NCI-H460 (cell line): ENCODE measurements at regions not wholly inside any gene's neighbourhood (a gene's known extent, or its start where the extent isn't known, plus 50 kb on each side); places are given as distances from the start of the nearest gene placed in this dataset.

ENCODE experiments used
- DNase-seq: peaks from one replicate; pipeline ENCODE4 v3.0.0-alpha.2; 2016; ENCODE audit warnings: low read depth; ENCODE audit errors: extremely low read depth

GRCh38 chr16:63239065-63239570 lies 1202.9 kb upstream of the CDH8 start:
- no peak for DNase-seq

DNA sequence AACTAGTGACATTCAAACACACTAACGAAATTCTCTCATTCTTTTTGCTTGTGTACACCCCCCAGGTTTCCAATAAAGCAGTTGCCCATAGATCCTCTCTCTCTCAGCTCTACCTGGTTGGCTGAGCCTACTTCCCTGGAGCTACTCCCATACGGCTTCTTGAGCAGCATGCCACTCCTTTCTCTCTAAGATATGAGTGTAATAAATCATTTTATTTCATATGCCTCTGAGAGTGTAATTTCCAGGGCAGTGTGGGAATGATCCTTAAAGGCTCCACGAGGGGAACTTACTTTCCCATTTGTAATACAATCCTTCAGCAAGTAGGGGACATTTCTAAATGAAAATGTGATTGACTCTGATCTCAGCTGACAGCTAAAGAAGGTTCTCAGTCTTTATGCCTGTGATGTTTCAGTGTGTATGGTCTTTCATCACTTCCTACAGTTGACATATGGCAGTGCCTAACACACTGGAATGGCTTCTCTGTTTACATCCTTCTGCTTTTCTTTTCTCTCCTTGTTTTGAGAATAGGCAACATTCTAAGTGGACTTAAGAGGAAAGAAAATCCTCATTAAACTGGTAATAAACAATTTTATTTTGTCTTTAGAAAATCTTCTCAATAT lies 1194.3 kb upstream of the CDH8 start:
- no peak for DNase-seq

- DNase-seq: no peak
Observed at GRCh38 chr16:63228259-63228658, 1192.0 kb upstream of the CDH8 start.

- no peak for DNase-seq
Observed at GRCh38 chr16:63223851-63224250, 1187.6 kb upstream of the CDH8 start.

DNA sequence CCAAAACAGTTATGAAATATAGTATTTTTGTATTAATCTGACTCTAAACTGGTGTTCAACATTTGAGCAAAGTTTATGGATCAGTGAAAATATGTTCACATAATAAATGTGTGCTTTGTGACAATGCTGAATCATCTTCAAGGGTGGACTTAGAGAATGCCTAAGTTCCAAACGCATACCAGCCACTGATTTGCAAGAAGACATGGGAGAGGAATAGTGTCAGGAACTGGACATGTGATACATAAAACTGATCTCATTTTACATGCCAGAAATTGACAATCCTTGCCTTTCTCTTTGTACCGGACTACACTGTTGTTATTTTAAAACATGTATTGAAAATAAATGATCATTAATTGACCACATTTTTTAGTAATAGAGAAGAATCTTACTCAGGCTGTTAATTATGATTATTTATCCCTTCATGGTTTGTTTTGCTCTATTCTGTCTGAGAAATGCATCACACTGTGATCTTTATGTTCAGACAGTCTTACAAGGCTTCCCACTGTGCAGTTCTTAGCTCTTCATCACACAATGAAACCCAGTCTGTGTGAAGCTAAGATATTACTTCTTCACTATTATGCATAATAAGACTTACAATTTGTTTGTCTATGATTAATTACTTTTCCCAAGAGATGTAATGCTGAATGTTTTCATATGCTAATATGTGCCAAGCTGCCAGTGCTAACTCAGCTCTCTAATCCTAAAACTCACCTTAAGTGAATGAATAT lies 1180.6 kb upstream of the CDH8 start:
- no peak for DNase-seq

GRCh38 chr16:63201851-63202250 lies 1165.6 kb upstream of the CDH8 start:
- no peak for DNase-seq

DNA sequence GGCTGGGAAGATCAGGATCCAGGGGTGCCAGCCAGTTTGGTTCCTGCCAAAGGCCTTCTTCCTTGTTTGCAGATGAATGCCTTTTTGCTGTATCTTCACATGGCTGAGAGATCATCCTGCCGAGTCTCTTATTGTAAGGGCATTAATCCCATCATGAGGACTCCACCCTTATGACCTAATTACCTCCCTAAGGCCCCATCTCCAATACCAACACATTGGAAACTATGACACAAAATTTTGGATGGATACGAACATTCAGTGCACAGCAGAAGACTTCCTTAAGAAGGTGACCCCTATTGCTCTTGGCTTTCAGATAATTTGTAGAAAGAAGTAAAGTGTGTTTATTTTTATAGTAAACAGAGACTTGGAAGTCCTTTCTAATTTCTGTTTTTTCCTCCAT lies 1164.7 kb upstream of the CDH8 start:
- no peak for DNase-seq

- no peak for DNase-seq
Observed at GRCh38 chr16:63195336-63195735, 1159.1 kb upstream of the CDH8 start.

DNA sequence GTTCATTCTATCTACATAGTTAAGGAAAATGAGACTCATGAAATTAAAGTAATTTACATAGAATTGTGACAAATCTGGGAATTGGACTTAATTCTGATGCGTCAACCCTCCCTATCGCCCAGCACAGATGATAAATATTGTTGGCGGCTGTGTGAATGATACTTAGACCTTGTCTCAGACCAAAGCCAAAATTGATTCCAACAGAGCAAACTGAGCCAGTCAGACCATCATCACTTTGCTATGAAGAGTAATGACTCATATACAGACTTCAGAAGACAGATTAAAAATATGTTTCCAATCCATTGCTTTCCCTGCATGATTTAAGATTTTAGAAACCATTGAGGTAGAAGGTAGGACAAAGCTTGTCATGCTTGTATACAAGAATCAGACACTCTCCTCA lies 1156.7 kb upstream of the CDH8 start:
- no peak for DNase-seq

GRCh38 chr16:63188086-63188771 lies 1152.0 kb upstream of the CDH8 start:
- no peak for DNase-seq

DNA sequence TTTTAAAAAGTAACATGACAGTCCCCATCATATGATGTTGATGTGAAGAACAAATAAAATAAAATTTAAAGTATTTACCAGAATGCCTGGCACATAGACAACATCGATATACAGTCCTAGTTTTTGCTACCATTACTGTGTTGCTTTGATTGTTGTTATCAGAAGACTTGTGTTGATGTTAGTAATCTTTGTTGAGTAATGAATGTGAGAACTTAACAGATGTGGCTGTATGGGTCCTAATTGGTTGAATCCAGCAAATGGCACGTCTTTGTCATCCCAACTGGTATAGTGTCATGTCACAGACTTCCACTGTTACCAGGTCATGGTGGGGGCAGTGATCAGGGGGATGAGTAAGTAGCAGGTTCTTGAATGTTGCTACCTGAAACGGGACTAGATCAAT lies 1151.4 kb upstream of the CDH8 start:
- no peak for DNase-seq

DNA sequence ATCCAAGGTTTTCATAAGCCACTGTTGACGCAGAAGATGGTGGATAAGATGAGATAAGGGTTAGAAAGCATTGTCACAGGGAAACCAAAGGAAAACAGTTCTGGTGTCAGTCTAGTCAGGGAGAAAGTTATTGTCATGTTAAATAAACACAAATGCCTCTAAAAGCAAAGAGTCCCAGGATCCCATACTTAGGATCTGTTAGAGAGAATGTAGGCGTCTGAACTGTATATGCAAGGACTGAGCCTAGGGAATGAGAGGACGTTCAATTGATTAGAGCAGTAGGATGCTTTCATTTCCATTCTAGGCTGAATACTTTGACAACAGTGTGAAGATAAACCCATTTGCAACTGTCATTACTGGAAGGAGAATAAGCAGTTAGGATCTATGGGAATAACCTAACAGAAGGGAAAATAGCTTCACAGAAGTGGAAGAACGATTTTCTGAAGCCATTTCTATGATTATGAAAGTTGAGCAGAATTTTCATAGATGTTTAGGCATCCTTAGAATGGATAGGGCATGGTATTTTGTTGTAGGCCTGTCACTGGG lies 1149.1 kb upstream of the CDH8 start:
- no peak for DNase-seq

DNA sequence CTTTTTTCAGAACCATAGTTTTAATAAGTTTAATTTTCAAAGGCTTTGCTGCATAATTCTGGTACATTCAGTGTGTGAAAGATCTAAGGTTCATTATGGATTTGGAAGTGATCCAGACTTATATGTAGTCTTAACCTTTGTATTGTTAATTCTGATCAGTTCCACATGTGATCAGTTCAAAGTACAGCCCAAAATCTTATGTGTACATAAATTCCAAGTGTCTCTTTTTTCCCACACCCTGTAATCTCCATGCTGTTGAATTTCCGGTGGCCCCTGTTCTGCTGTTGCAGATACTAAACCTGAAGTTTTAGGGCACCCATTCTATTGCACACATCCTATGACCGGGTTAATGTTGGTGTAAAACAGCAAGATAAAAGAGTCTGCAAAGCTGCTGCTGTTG lies 1147.5 kb upstream of the CDH8 start:
- DNase-seq: no peak

GRCh38 chr16:63175313-63175712 lies 1139.1 kb upstream of the CDH8 start:
- no peak for DNase-seq

DNA sequence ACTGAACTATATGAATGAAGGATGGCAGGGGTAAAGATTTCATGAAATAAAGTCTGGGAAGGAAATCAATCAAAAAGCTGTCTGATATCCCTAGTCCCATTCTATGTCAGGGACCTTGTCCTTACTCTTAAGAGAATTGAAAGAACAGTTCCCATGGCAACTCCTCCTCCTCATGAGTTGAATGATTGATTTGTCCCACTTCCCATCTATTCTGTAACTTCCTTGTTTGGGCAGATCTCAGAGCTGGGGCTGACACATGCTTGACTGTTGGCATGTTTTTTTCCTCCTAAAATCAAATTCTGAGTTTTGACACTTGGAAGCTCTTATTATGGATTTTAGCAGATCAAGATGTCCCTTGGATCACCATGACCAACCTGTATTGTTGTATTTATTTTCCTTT lies 1138.6 kb upstream of the CDH8 start:
- DNase-seq: no peak

DNA sequence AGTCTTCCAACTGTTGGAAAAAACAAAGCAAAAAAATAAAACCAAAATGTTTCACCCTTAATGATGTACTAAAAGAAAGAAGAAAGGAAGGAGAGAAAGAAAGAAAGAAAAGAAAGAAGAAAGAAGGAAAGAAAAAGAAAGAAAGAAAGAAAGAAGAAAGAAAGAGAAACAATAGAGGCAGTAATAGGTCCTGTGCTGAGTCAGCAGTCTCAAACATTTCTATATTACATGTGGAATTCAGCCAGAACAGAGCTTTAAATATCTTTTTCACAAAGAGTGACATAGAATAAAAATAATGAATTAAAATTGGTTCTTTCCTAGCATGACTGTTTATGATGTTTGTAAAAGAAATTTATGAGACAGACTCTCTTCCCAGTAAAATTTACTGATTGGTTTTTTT lies 1135.3 kb upstream of the CDH8 start:
- DNase-seq: no peak

- no peak for DNase-seq
Observed at GRCh38 chr16:63169100-63169499, 1132.9 kb upstream of the CDH8 start.

DNA sequence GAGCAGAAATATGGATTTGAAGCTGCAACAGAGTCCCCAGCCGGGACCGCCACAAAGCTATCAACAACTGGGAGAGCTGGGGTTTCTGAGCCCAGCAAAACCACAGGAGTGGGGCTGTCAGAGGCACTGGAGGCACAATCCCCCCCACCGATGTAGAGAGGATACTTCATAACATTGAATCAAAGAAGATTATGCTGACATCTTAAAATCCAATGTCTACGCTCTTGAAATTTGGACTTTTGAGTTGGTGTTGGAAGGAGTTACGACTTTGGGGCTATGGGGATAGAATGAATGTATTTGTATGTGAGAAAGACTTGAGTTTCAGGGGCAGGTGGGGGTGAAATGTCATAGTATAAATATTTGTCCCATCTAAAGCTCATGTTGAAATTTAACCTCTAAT lies 1121.6 kb upstream of the CDH8 start:
- DNase-seq: no peak

- no peak for DNase-seq
Observed at GRCh38 chr16:63146251-63146650, 1110.0 kb upstream of the CDH8 start.

DNA sequence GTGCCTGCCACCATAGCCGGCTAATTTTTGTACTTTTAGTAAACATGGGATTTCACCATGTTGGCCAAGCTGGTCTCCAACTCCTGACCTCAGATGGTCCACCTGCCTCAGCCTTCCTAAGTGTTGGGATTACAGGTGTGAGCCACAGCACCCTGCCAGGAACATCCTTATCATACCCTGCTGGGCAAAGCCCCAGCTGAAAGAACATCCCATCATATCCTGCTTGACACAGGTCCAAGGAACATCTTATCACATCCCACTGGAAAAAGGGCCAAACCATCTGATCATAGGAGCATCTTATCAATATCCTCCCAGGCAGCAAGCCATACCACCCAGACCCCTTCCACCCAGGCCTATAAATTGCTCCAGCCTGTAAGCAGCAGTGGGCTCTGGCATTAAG lies 1109.2 kb upstream of the CDH8 start:
- no peak for DNase-seq

GRCh38 chr16:63135069-63135468 lies 1098.8 kb upstream of the CDH8 start:
- no peak for DNase-seq

GRCh38 chr16:63131503-63131902 lies 1095.3 kb upstream of the CDH8 start:
- no peak for DNase-seq
